AG04450 (cell line): ENCODE measurements at regions not wholly inside any gene's neighbourhood (a gene's known extent, or its start where the extent isn't known, plus 50 kb on each side); places are given as distances from the start of the nearest gene placed in this dataset.

ENCODE experiments used
- CTCF ChIA-PET: fragments of 300-600, 350-600 bp; formaldehyde crosslinking; extraction: SDS; loops from one replicate; lab custom pipeline; 2022; ENCODE audit warnings: antibody characterized with exemption, inconsistent platforms; lab: Charles Lee
- POLR2A ChIA-PET: fragments of 350-600 bp; formaldehyde crosslinking; extraction: SDS; loops from one replicate; lab custom pipeline; 2021; ENCODE audit warnings: antibody characterized with exemption, inconsistent platforms; lab: Yijun Ruan, JAX
- DNase-seq: peaks from one replicate; pipeline ENCODE4 v3.0.0-alpha.2; 2011; ENCODE audit warnings: low read depth, low spot score
- H3K27ac ChIP-seq: one replicate; pipeline ENCODE4 v1.5.1; 2012; ENCODE audit warnings: low read depth, low read length, control low read depth
- H3K27me3 ChIP-seq: one replicate; pipeline ENCODE4 v1.6.0; 2012; ENCODE audit warnings: low read length; ENCODE audit not compliant: control insufficient read depth, insufficient read depth
- H3K4me3 ChIP-seq: 2 replicates; pipeline ENCODE4 v1.5.1; 2011; ENCODE audit warnings: mild to moderate bottlenecking, low read depth, low read length, control low read depth
- H3K9me3 ChIP-seq: 2 replicates; pipeline ENCODE4 v1.5.1; 2012; ENCODE audit warnings: low read length; ENCODE audit not compliant: control insufficient read depth, insufficient read depth
- TF ChIP-seq, protein P1 (sequence below): IDR thresholded peaks from 2 replicates; pipeline ENCODE4 v1.5.1; 2011; ENCODE audit warnings: low read depth, low read length, control low read depth, inconsistent platforms

DNA sequence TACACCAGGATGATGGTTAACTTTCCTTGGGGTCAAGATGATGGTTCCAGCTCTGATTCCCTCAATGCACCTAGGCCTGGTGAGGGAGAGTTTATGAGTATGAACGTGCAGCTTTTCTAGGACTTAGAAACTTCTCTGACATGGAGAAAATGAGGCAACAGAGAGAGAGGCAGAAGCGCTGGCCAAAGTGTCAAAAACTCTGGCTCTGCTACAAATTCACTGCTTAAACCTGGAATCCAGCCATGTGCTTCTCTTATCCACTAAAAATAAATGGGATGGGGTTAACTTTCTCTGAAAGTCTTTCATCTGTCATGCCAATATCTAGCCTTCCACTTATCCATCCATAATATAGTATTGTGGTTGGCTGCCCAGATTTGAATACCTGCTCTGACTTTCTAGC, 568.7 kb downstream of the MED13L start:
- no peak overlapping the region for H3K4me3 ChIP-seq
- ChIA-PET POLR2A (no interaction called here), CTCF (no interaction called here)
- DNase-seq = no peak
- peaks cover 3% of the 10 kb centered on the region for H3K27me3 ChIP-seq
- TF ChIP-seq, protein P1, sequence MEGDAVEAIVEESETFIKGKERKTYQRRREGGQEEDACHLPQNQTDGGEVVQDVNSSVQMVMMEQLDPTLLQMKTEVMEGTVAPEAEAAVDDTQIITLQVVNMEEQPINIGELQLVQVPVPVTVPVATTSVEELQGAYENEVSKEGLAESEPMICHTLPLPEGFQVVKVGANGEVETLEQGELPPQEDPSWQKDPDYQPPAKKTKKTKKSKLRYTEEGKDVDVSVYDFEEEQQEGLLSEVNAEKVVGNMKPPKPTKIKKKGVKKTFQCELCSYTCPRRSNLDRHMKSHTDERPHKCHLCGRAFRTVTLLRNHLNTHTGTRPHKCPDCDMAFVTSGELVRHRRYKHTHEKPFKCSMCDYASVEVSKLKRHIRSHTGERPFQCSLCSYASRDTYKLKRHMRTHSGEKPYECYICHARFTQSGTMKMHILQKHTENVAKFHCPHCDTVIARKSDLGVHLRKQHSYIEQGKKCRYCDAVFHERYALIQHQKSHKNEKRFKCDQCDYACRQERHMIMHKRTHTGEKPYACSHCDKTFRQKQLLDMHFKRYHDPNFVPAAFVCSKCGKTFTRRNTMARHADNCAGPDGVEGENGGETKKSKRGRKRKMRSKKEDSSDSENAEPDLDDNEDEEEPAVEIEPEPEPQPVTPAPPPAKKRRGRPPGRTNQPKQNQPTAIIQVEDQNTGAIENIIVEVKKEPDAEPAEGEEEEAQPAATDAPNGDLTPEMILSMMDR = no peak
- no peaks in the 10 kb centered on the region for H3K9me3 ChIP-seq
- no peak overlapping the region for H3K27ac ChIP-seq

DNA sequence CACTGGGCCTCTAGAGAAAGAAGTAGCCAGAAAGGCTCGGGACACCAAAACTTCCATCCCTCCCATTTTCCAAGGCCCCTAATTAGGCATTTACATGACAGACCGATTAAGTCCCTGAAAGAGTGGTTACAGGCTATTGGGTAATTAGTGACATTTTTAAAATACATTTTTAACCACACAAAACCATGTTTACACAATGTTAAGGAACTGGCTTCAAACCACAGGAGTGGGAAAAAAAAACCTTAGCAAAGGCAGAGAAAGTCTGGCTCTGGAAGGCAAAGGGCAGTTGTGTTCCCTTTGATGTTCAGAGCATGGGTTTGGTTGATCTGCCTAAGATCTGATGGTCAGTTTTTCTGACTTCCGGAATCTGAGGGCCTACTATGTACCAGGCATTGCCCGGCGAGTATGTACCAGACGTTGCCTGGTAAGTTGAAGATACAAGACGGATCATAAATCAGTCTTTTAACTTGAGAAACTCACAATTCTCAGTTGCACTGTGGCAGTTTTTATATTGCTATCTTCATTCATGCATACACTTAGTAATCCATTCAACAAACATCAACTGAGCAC, 576.5 kb downstream of the MED13L start:
- CTCF ChIA-PET = no interaction called here
- H3K27me3 ChIP-seq = peaks cover 3% of the 10 kb centered on the region
- H3K27ac ChIP-seq = no peak overlapping the region
- H3K9me3 ChIP-seq = no peaks in the 10 kb centered on the region
- DNase-seq = no peak
- TF ChIP-seq, protein P1 = no peak
- no peak overlapping the region for H3K4me3 ChIP-seq
- POLR2A ChIA-PET = no interaction called here

DNA sequence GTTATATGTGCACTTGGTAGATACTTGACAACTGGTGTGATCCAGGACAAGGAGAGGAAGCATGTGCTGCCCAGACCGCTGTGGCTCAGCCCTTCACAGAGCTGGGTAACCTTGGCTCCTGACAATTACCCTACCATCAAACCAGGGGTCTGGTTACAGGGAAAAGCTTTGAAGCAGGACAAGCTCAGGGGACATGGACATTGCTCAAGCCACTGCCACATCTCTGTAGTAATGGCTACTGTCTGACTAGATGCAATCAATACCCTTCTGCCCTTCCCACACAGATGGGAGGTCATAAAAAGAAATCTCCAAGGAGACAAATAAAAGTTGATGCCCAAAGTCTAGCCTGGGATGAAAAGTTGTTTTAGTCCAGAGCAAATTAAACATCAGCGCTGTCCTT, 577.4 kb downstream of the MED13L start:
- POLR2A ChIA-PET = no interaction called here
- DNase-seq = no peak
- no peaks in the 10 kb centered on the region for H3K9me3 ChIP-seq
- TF ChIP-seq, protein P1 = no peak
- H3K27ac ChIP-seq = no peak overlapping the region
- CTCF ChIA-PET = no interaction called here
- H3K27me3 ChIP-seq = peaks cover 3% of the 10 kb centered on the region
- no peak overlapping the region for H3K4me3 ChIP-seq

DNA sequence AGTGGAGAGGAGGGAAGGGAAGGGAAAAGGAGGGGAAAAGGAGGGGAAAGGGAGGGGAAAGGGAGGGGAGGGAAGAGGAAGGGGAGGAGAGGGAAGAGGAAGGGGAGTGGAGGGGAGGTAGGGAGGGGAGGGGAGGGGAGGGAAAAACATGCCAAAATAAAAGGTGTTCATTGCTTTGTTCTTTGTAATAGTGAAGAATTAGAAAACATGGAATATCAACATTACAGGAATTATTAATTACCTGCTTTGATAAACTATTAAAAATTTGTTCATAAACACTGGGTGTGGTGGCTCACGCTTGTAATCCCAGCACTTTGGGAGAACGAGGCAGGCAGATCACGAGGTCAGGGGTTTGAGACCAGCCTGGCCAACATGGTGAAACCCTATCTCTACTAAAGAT, 579.2 kb downstream of the MED13L start:
- Histone ChIP-seq H3K4me3 (no peak overlapping the region), H3K27ac (no peak overlapping the region), H3K27me3 (peaks cover 6% of the 10 kb centered on the region), H3K9me3 (no peaks in the 10 kb centered on the region)
- no peak for DNase-seq
- ChIA-PET CTCF (no interaction called here), POLR2A (no interaction called here)
- TF ChIP-seq, protein P1 = no peak

DNA sequence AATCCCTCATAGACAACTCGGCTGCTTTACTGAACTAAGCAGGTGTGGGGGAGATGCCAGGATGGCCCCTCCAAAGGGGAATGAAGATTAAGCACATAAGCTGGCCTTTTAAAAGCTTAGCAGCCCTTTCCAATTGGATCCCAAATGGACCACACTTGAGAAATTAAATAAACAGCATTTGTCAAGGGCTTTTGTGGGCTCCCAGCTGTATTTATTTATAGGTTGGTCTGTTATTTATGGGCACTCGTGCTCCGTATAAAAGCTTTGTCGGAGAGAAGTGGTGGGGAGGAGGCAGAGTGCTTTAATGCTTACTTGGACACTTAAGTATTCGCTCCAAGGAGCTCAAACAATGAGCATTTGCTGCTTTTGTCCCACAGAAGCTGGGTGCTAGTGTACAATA, 580.2 kb downstream of the MED13L start:
- no peak overlapping the region for H3K4me3 ChIP-seq
- CTCF ChIA-PET = interaction anchor here (0.6 kb wide), 1 partner anchor 215 kb away, joined by 4 read pairs; no protein-coding TSS in a partner anchor
- DNase-seq = no peak

More for the DNA sequence above, 580.2 kb downstream of the MED13L start:
- Histone ChIP-seq H3K27ac (no peak overlapping the region), H3K27me3 (peaks cover 6% of the 10 kb centered on the region), H3K9me3 (no peaks in the 10 kb centered on the region)
- POLR2A ChIA-PET = no interaction called here
- TF ChIP-seq, protein P1 = no peak
